Motor neuron (in vitro differentiated cells): ENCODE measurements at regions not wholly inside any gene's neighbourhood (a gene's known extent, or its start where the extent isn't known, plus 50 kb on each side); places are given as distances from the start of the nearest gene placed in this dataset.

ENCODE experiments used
- ATAC-seq, 8 experiments: fragments of 200-7000 bp; cut with Tn5 transposase; replicated peaks in 6 of 8; 2 replicates each; pipeline ENCODE4 v1.8.0; 2021; ENCODE audit warnings: mild to moderate bottlenecking in 8 of 8, moderate library complexity in 8 of 8
- H3K27ac ChIP-seq, 2 donors: fragments of 250-450 bp; sonication (Bioruptor Pico); 2 replicates each; pipeline ENCODE4 v1.9.0; 2021; ENCODE audit warnings: antibody characterized with exemption in 2 of 2, mild to moderate bottlenecking in 2 of 2, moderate library complexity in 1 of 2
- H3K4me1 ChIP-seq, 2 donors: fragments of 250-450 bp; sonication (Bioruptor Pico); replicated peaks in 1 of 2; 2 replicates each; pipeline ENCODE4 v1.6.1; 2021; ENCODE audit warnings: antibody characterized with exemption in 2 of 2, mild to moderate bottlenecking in 2 of 2, moderate library complexity in 1 of 2
- H3K4me3 ChIP-seq, 5 donors: fragments of 250-450 bp; sonication (Bioruptor Pico); 2 replicates each; pipeline ENCODE4 v1.9.0; 2021; ENCODE audit warnings: antibody characterized with exemption in 5 of 5, mild to moderate bottlenecking in 5 of 5, moderate library complexity in 4 of 5
- WGBS, 10 experiments: fragments of 450-650 bp; shearing (Covaris generic); methylation state at CpG; one replicate each; pipeline ENCODE4 v1.0.0; 2022; 5-methylcytosine and 5-hydroxymethylcytosine counted together
- in situ Hi-C, 9 experiments: fragments of 400-800 bp; cut with MboI; loops; one replicate each; pipeline ENCODE4 v1.15.0; 2021; ENCODE audit warnings: low sequenced_read_pairs in 9 of 9, low pct_unique_long_range_greater_than_20kb in 2 of 9; ENCODE audit not compliant: unreplicated experiment in 9 of 9

- Histone ChIP-seq H3K4me3 (no peak overlapping the region), H3K4me1 (no peaks in the 10 kb centered on the region), H3K27ac (no peak overlapping the region)
- ATAC-seq, result no peak
- in situ Hi-C loops, result no loop called here
- 25 to 100% (median 100%) methylated on average over 1 to 2 of the region's 2 CpGs; no CpG with 5 or more reads in 1 of the 10 experiments for WGBS, 10 experiments
Measured at GRCh38 chr3:124478830-124479229, 251.4 kb upstream of the UMPS start.

GRCh38 chr3:124483915-124484470, 246.3 kb upstream of the UMPS start:
- in situ Hi-C loops, result no loop called here

GRCh38 chr3:124486324-124486723, 243.9 kb upstream of the UMPS start:
- Histone ChIP-seq H3K4me3 (no peak overlapping the region), H3K27ac (no peak overlapping the region), H3K4me1 (no peaks in the 10 kb centered on the region)
- in situ Hi-C loops, result no loop called here
- no peak for ATAC-seq
- 7 to 100% (median 73%) methylated on average over 1 to 2 of the region's 2 CpGs; no CpG with 5 or more reads in 1 of the 10 experiments for WGBS, 10 experiments

More at GRCh38 chr3:124483915-124484470, 246.3 kb upstream of the UMPS start:
- ATAC-seq, result peak in 2 of 8 experiments; percentile 33 to 56
- Histone ChIP-seq H3K4me3 (no peak overlapping the region), H3K27ac (no peak overlapping the region), H3K4me1 (no peaks in the 10 kb centered on the region)
- WGBS, 10 experiments, result 50 to 100% (median 93%) methylated on average over 1 of the region's 2 CpGs; no CpG with 5 or more reads in 6 of the 10 experiments

- no peak overlapping the region for H3K4me3 ChIP-seq
- H3K27ac ChIP-seq, result no peak overlapping the region
- no peaks in the 10 kb centered on the region for H3K4me1 ChIP-seq
- ATAC-seq, result no peak
- in situ Hi-C loops, result no loop called here
Measured at GRCh38 chr3:124489506-124489905, 240.7 kb upstream of the UMPS start.

GRCh38 chr3:124491098-124491497, 239.2 kb upstream of the UMPS start:
- H3K4me3 ChIP-seq, result no peak overlapping the region
- in situ Hi-C loops, result loop anchor here in 1 of 9 experiments (10.0 kb wide), 1 partner anchor 54 kb away; no protein-coding TSS in a partner anchor
- H3K27ac ChIP-seq, result no peak overlapping the region
- H3K4me1 ChIP-seq, result no peaks in the 10 kb centered on the region
- ATAC-seq, result peak in 2 of 8 experiments; percentile 75 to 96
- 40 to 69% methylated on average over 1 to 5 of the region's 8 CpGs; no CpG with 5 or more reads in 8 of the 10 experiments for WGBS, 10 experiments

- in situ Hi-C loops, result loop anchor here in 1 of 9 experiments (10.0 kb wide), 1 partner anchor 53 kb away; no protein-coding TSS in a partner anchor
- ATAC-seq, result no peak
- no peak overlapping the region for H3K27ac ChIP-seq
Measured at GRCh38 chr3:124491875-124492274, 238.4 kb upstream of the UMPS start.

GRCh38 chr3:124492824-124493223, 237.4 kb upstream of the UMPS start:
- 60 to 100% (median 61%) methylated on average over 1 to 2 of the region's 4 CpGs; no CpG with 5 or more reads in 5 of the 10 experiments for WGBS, 10 experiments

More at GRCh38 chr3:124491875-124492274, 238.4 kb upstream of the UMPS start:
- no peaks in the 10 kb centered on the region for H3K4me1 ChIP-seq
- H3K4me3 ChIP-seq, result no peak overlapping the region
- 60 to 100% (median 100%) methylated on average over 1 to 3 of the region's 3 CpGs; no CpG with 5 or more reads in 4 of the 10 experiments for WGBS, 10 experiments

GRCh38 chr3:124496061-124496460, 234.2 kb upstream of the UMPS start:
- ATAC-seq, result no peak
- Histone ChIP-seq H3K4me1 (no peaks in the 10 kb centered on the region), H3K4me3 (no peak overlapping the region), H3K27ac (no peak overlapping the region)
- in situ Hi-C loops, result loop anchor here in 1 of 9 experiments (10.0 kb wide), 1 partner anchor 49 kb away; no protein-coding TSS in a partner anchor
- WGBS, 10 experiments, result 100% methylated on average over 2 of the region's 2 CpGs; no CpG with 5 or more reads in 9 of the 10 experiments

More at GRCh38 chr3:124492824-124493223, 237.4 kb upstream of the UMPS start:
- H3K4me1 ChIP-seq, result no peaks in the 10 kb centered on the region
- peak in 5 of 8 experiments; percentile 29 to 84 (median 55) for ATAC-seq
- no peak overlapping the region for H3K27ac ChIP-seq
- no peak overlapping the region for H3K4me3 ChIP-seq
- in situ Hi-C loops, result loop anchor here in 1 of 9 experiments (10.0 kb wide), 1 partner anchor 52 kb away; no protein-coding TSS in a partner anchor

GRCh38 chr3:124497487-124497886, 232.8 kb upstream of the UMPS start:
- Histone ChIP-seq H3K27ac (no peak overlapping the region), H3K4me3 (no peak overlapping the region), H3K4me1 (no peaks in the 10 kb centered on the region)
- no peak for ATAC-seq
- in situ Hi-C loops, result loop anchor here in 1 of 9 experiments (10.0 kb wide), 1 partner anchor 47 kb away; no protein-coding TSS in a partner anchor
- WGBS, 10 experiments, result 17 to 100% (median 86%) methylated on average over 1 of the region's 1 CpG; no CpG with 5 or more reads in 2 of the 10 experiments

GRCh38 chr3:124498891-124499290, 231.4 kb upstream of the UMPS start:
- ATAC-seq, result no peak
- Histone ChIP-seq H3K27ac (no peak overlapping the region), H3K4me3 (no peak overlapping the region), H3K4me1 (no peaks in the 10 kb centered on the region)
- WGBS, 10 experiments, result 44 to 100% (median 93%) methylated on average over 1 to 4 of the region's 4 CpGs; no CpG with 5 or more reads in 3 of the 10 experiments
- in situ Hi-C loops, result loop anchor here in 1 of 9 experiments (10.0 kb wide), 1 partner anchor 46 kb away; no protein-coding TSS in a partner anchor

- in situ Hi-C loops, result no loop called here
- Histone ChIP-seq H3K27ac (no peak overlapping the region), H3K4me3 (no peak overlapping the region), H3K4me1 (no peaks in the 10 kb centered on the region)
- WGBS, 10 experiments, result 86 to 100% methylated on average over 1 of the region's 1 CpG; no CpG with 5 or more reads in 8 of the 10 experiments
- peak in 4 of 8 experiments; percentile 29 to 82 (median 64) for ATAC-seq
Measured at GRCh38 chr3:124504332-124505059, 225.8 kb upstream of the UMPS start.

GRCh38 chr3:124509884-124510283, 220.4 kb upstream of the UMPS start:
- in situ Hi-C loops, result no loop called here

GRCh38 chr3:124510290-124510689, 220.0 kb upstream of the UMPS start:
- WGBS, 10 experiments, result 0 to 95% (median 87%) methylated on average over 1 to 3 of the region's 3 CpGs
- H3K27ac ChIP-seq, result no peak overlapping the region
- in situ Hi-C loops, result no loop called here
- H3K4me1 ChIP-seq, result no peaks in the 10 kb centered on the region
- no peak for ATAC-seq
- H3K4me3 ChIP-seq, result no peak overlapping the region

More at GRCh38 chr3:124509884-124510283, 220.4 kb upstream of the UMPS start:
- 20 to 100% (median 91%) methylated on average over 1 to 4 of the region's 4 CpGs; no CpG with 5 or more reads in 2 of the 10 experiments for WGBS, 10 experiments
- Histone ChIP-seq H3K27ac (no peak overlapping the region), H3K4me3 (no peak overlapping the region), H3K4me1 (no peaks in the 10 kb centered on the region)
- ATAC-seq, result no peak
